WTC11 (cell line): ENCODE measurements at regions not wholly inside any gene's neighbourhood (a gene's known extent, or its start where the extent isn't known, plus 50 kb on each side); places are given as distances from the start of the nearest gene placed in this dataset.

Experiments used
- CBFB ChIP-seq: sonication (generic); formaldehyde crosslinking; IDR thresholded peaks from 2 replicates; pipeline ENCODE4 v1.8.1; 2022; ENCODE audit warnings: mild to moderate bottlenecking, low read depth, missing genetic modification reagents
- GABPB1 ChIP-seq: sonication (generic); formaldehyde crosslinking; IDR thresholded peaks from 2 replicates; pipeline ENCODE4 v1.8.1; 2023; ENCODE audit warnings: mild to moderate bottlenecking, missing genetic modification reagents
- ZBTB21 ChIP-seq: sonication (generic); formaldehyde crosslinking; IDR thresholded peaks from 2 replicates; pipeline ENCODE4 v1.8.1; 2023; ENCODE audit warnings: mild to moderate bottlenecking, missing genetic modification reagents, borderline replicate concordance
- TF ChIP-seq, protein P1 (sequence below): fragments of 200-600 bp; IDR thresholded peaks from 2 replicates; pipeline ENCODE4 v1.8.0; 2022; ENCODE audit warnings: antibody characterized with exemption
- TF ChIP-seq, protein P2 (sequence below): sonication (generic); formaldehyde crosslinking; IDR thresholded peaks from 2 replicates; pipeline ENCODE4 v1.8.1; 2022; ENCODE audit warnings: low read depth, mild to moderate bottlenecking, moderate library complexity, missing genetic modification reagents, borderline replicate concordance

DNA sequence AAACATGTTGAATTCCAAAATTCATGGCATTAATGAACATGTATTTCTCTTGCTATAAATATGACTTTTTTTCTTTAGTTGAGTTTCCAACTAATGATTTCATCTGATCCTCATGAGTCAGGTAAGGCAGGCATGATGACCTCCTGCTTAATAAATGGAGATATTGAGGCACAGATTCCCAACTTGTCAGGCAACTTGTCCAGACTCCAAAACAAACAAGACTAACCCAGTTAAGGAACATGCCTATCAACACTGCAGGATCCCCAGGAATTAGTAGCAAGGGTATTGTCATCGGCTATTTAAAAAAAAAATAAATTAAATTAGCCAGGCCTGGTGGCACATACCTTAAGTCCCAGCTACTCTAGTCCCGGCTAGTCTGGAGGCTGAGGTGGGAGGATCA is 121.3 kb upstream of the SALL4 start:
- TF ChIP-seq, protein P1, sequence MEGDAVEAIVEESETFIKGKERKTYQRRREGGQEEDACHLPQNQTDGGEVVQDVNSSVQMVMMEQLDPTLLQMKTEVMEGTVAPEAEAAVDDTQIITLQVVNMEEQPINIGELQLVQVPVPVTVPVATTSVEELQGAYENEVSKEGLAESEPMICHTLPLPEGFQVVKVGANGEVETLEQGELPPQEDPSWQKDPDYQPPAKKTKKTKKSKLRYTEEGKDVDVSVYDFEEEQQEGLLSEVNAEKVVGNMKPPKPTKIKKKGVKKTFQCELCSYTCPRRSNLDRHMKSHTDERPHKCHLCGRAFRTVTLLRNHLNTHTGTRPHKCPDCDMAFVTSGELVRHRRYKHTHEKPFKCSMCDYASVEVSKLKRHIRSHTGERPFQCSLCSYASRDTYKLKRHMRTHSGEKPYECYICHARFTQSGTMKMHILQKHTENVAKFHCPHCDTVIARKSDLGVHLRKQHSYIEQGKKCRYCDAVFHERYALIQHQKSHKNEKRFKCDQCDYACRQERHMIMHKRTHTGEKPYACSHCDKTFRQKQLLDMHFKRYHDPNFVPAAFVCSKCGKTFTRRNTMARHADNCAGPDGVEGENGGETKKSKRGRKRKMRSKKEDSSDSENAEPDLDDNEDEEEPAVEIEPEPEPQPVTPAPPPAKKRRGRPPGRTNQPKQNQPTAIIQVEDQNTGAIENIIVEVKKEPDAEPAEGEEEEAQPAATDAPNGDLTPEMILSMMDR, result no peak
- TF ChIP-seq CBFB (CRISPR knock-in tag) (no peak), ZBTB21 (no peak), GABPB1 (CRISPR knock-in tag) (no peak)
- TF ChIP-seq, protein P2, sequence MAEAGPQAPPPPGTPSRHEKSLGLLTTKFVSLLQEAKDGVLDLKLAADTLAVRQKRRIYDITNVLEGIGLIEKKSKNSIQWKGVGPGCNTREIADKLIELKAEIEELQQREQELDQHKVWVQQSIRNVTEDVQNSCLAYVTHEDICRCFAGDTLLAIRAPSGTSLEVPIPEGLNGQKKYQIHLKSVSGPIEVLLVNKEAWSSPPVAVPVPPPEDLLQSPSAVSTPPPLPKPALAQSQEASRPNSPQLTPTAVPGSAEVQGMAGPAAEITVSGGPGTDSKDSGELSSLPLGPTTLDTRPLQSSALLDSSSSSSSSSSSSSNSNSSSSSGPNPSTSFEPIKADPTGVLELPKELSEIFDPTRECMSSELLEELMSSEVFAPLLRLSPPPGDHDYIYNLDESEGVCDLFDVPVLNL (CRISPR knock-in tag), result no peak
